ENCODE measurements at regions not wholly inside any gene's neighbourhood (a gene's known extent, or its start where the extent isn't known, plus 50 kb on each side); places are given as distances from the start of the nearest gene placed in this dataset. TPM values are rescaled to one million over a fixed set of nuclear protein-coding genes. Genes with fewer than 3 reads are reported as not detected.

Small RNA genes in the stretch of these regions (small RNA-seq; reads per million reads assigned to genes)
- gene AL358944.1 (ENCODE audit: low replicate concordance): not detected

Measured in spinal cord (tissue), 1 donor.